ENCODE measurements at regions not wholly inside any gene's neighbourhood (a gene's known extent, or its start where the extent isn't known, plus 50 kb on each side); places are given as distances from the start of the nearest gene placed in this dataset.

GRCh38 chr12:5194306-5194705 is 150.6 kb downstream of the KCNA5 start:
- Histone ChIP-seq H3K27me3 (ENCODE audit: insufficient read depth, low read length) (no peaks in the 10 kb centered on the region), H3K9me3 (ENCODE audit: insufficient read depth, low read depth, low read length) (no peaks in the 10 kb centered on the region), H3K36me3 (ENCODE audit: insufficient read depth, low read length) (no peaks in the 10 kb centered on the region), H3K9ac (ENCODE audit: low read depth, low read length) (no peak overlapping the region), H3K27ac (ENCODE audit: low read depth, low read length) (no peak overlapping the region), H3K4me1 (ENCODE audit: insufficient read depth, low read length) (no peaks in the 10 kb centered on the region), H3K4me3 (ENCODE audit: low read length) (no peak overlapping the region)
- WGBS = 95% methylated on average over 2 of the region's 2 CpGs

- 80% methylated on average over 1 of the region's 1 CpG for WGBS
- Histone ChIP-seq H3K36me3 (ENCODE audit: insufficient read depth, low read length) (no peaks in the 10 kb centered on the region), H3K9me3 (ENCODE audit: insufficient read depth, low read depth, low read length) (no peaks in the 10 kb centered on the region), H3K9ac (ENCODE audit: low read depth, low read length) (no peak overlapping the region), H3K27me3 (ENCODE audit: insufficient read depth, low read length) (no peaks in the 10 kb centered on the region), H3K4me1 (ENCODE audit: insufficient read depth, low read length) (no peaks in the 10 kb centered on the region), H3K4me3 (ENCODE audit: low read length) (no peak overlapping the region), H3K27ac (ENCODE audit: low read depth, low read length) (no peak overlapping the region)
Observed at GRCh38 chr12:5195244-5195643, 151.6 kb downstream of the KCNA5 start.

- Histone ChIP-seq H3K4me1 (ENCODE audit: insufficient read depth, low read length) (peaks cover under 1% of the 10 kb centered on the region), H3K9me3 (ENCODE audit: insufficient read depth, low read depth, low read length) (no peaks in the 10 kb centered on the region), H3K4me3 (ENCODE audit: low read length) (no peak overlapping the region), H3K27me3 (ENCODE audit: insufficient read depth, low read length) (no peaks in the 10 kb centered on the region), H3K36me3 (ENCODE audit: insufficient read depth, low read length) (no peaks in the 10 kb centered on the region), H3K27ac (ENCODE audit: low read depth, low read length) (no peak overlapping the region), H3K9ac (ENCODE audit: low read depth, low read length) (no peak overlapping the region)
- over 99% methylated on average over 3 of the region's 3 CpGs for WGBS
Observed at GRCh38 chr12:5195691-5196090, 152.0 kb downstream of the KCNA5 start.

GRCh38 chr12:5197131-5197530 is 153.5 kb downstream of the KCNA5 start:
- H3K9me3 ChIP-seq (ENCODE audit: insufficient read depth, low read depth, low read length) = no peaks in the 10 kb centered on the region

GRCh38 chr12:5197656-5198055 is 154.0 kb downstream of the KCNA5 start:
- Histone ChIP-seq H3K9me3 (ENCODE audit: insufficient read depth, low read depth, low read length) (no peaks in the 10 kb centered on the region), H3K4me1 (ENCODE audit: insufficient read depth, low read length) (peaks cover 12% of the 10 kb centered on the region), H3K36me3 (ENCODE audit: insufficient read depth, low read length) (no peaks in the 10 kb centered on the region), H3K27me3 (ENCODE audit: insufficient read depth, low read length) (no peaks in the 10 kb centered on the region), H3K27ac (ENCODE audit: low read depth, low read length) (no peak overlapping the region), H3K9ac (ENCODE audit: low read depth, low read length) (no peak overlapping the region), H3K4me3 (ENCODE audit: low read length) (no peak overlapping the region)
- 92% methylated on average over 2 of the region's 2 CpGs for WGBS

More at GRCh38 chr12:5197131-5197530, 153.5 kb downstream of the KCNA5 start:
- H3K27me3 ChIP-seq (ENCODE audit: insufficient read depth, low read length) = no peaks in the 10 kb centered on the region
- H3K4me3 ChIP-seq (ENCODE audit: low read length) = no peak overlapping the region
- WGBS = 90% methylated on average over 1 of the region's 1 CpG
- H3K4me1 ChIP-seq (ENCODE audit: insufficient read depth, low read length) = peaks cover 12% of the 10 kb centered on the region
- no peaks in the 10 kb centered on the region for H3K36me3 ChIP-seq (ENCODE audit: insufficient read depth, low read length)
- no peak overlapping the region for H3K27ac ChIP-seq (ENCODE audit: low read depth, low read length)
- no peak overlapping the region for H3K9ac ChIP-seq (ENCODE audit: low read depth, low read length)

GRCh38 chr12:5200278-5201087 is 156.8 kb downstream of the KCNA5 start:
- Histone ChIP-seq H3K36me3 (ENCODE audit: insufficient read depth, low read length) (no peaks in the 10 kb centered on the region), H3K27me3 (ENCODE audit: insufficient read depth, low read length) (no peaks in the 10 kb centered on the region), H3K4me3 (ENCODE audit: low read length) (no peak overlapping the region), H3K27ac (ENCODE audit: low read depth, low read length) (no peak overlapping the region), H3K4me1 (ENCODE audit: insufficient read depth, low read length) (peaks cover 26% of the 10 kb centered on the region), H3K9me3 (ENCODE audit: insufficient read depth, low read depth, low read length) (no peaks in the 10 kb centered on the region), H3K9ac (ENCODE audit: low read depth, low read length) (no peak overlapping the region)
- 31% methylated on average over 14 of the region's 14 CpGs for WGBS

- Histone ChIP-seq H3K9ac (ENCODE audit: low read depth, low read length) (no peak overlapping the region), H3K9me3 (ENCODE audit: insufficient read depth, low read depth, low read length) (no peaks in the 10 kb centered on the region), H3K27ac (ENCODE audit: low read depth, low read length) (no peak overlapping the region), H3K4me3 (ENCODE audit: low read length) (no peak overlapping the region), H3K27me3 (ENCODE audit: insufficient read depth, low read length) (no peaks in the 10 kb centered on the region), H3K4me1 (ENCODE audit: insufficient read depth, low read length) (peaks cover 26% of the 10 kb centered on the region), H3K36me3 (ENCODE audit: insufficient read depth, low read length) (no peaks in the 10 kb centered on the region)
- WGBS = 81% methylated on average over 18 of the region's 18 CpGs
Observed at GRCh38 chr12:5201554-5202218, 158.0 kb downstream of the KCNA5 start.

GRCh38 chr12:5203274-5203673 is 159.6 kb downstream of the KCNA5 start:
- Histone ChIP-seq H3K4me1 (ENCODE audit: insufficient read depth, low read length) (peaks cover 26% of the 10 kb centered on the region), H3K27me3 (ENCODE audit: insufficient read depth, low read length) (no peaks in the 10 kb centered on the region), H3K9ac (ENCODE audit: low read depth, low read length) (no peak overlapping the region), H3K4me3 (ENCODE audit: low read length) (no peak overlapping the region), H3K36me3 (ENCODE audit: insufficient read depth, low read length) (no peaks in the 10 kb centered on the region), H3K9me3 (ENCODE audit: insufficient read depth, low read depth, low read length) (no peaks in the 10 kb centered on the region), H3K27ac (ENCODE audit: low read depth, low read length) (no peak overlapping the region; the same call in 1 of the 2 replicates)
- WGBS = no CpG with 5 or more reads among the region's 1 CpG

GRCh38 chr12:5203720-5204119 is 160.0 kb downstream of the KCNA5 start:
- Histone ChIP-seq H3K27ac (ENCODE audit: low read depth, low read length) (peak overlapping the region; percentile 53; the same call in 1 of the 2 replicates), H3K4me3 (ENCODE audit: low read length) (no peak overlapping the region), H3K9me3 (ENCODE audit: insufficient read depth, low read depth, low read length) (no peaks in the 10 kb centered on the region), H3K4me1 (ENCODE audit: insufficient read depth, low read length) (peaks cover 26% of the 10 kb centered on the region), H3K36me3 (ENCODE audit: insufficient read depth, low read length) (no peaks in the 10 kb centered on the region), H3K9ac (ENCODE audit: low read depth, low read length) (no peak overlapping the region), H3K27me3 (ENCODE audit: insufficient read depth, low read length) (no peaks in the 10 kb centered on the region)
- 88% methylated on average over 4 of the region's 4 CpGs for WGBS

GRCh38 chr12:5204271-5204670 is 160.6 kb downstream of the KCNA5 start:
- H3K9me3 ChIP-seq (ENCODE audit: insufficient read depth, low read depth, low read length) = no peaks in the 10 kb centered on the region
- no peaks in the 10 kb centered on the region for H3K36me3 ChIP-seq (ENCODE audit: insufficient read depth, low read length)
- H3K9ac ChIP-seq (ENCODE audit: low read depth, low read length) = no peak overlapping the region
- no peak overlapping the region for H3K4me3 ChIP-seq (ENCODE audit: low read length)
- H3K27me3 ChIP-seq (ENCODE audit: insufficient read depth, low read length) = no peaks in the 10 kb centered on the region
- H3K4me1 ChIP-seq (ENCODE audit: insufficient read depth, low read length) = peaks cover 26% of the 10 kb centered on the region
- WGBS = 25% methylated on average over 3 of the region's 4 CpGs
- peak overlapping the region; percentile 53; the same call in 1 of the 2 replicates for H3K27ac ChIP-seq (ENCODE audit: low read depth, low read length)

GRCh38 chr12:5204831-5205230 is 161.2 kb downstream of the KCNA5 start:
- no peaks in the 10 kb centered on the region for H3K27me3 ChIP-seq (ENCODE audit: insufficient read depth, low read length)
- no peaks in the 10 kb centered on the region for H3K36me3 ChIP-seq (ENCODE audit: insufficient read depth, low read length)
- H3K9ac ChIP-seq (ENCODE audit: low read depth, low read length) = no peak overlapping the region
- H3K9me3 ChIP-seq (ENCODE audit: insufficient read depth, low read depth, low read length) = no peaks in the 10 kb centered on the region
- H3K4me3 ChIP-seq (ENCODE audit: low read length) = no peak overlapping the region
- peaks cover 26% of the 10 kb centered on the region for H3K4me1 ChIP-seq (ENCODE audit: insufficient read depth, low read length)
- H3K27ac ChIP-seq (ENCODE audit: low read depth, low read length) = no peak overlapping the region
- WGBS = 79% methylated on average over 4 of the region's 4 CpGs
